ENCODE measurements at regions not wholly inside any gene's neighbourhood (a gene's known extent, or its start where the extent isn't known, plus 50 kb on each side); places are given as distances from the start of the nearest gene placed in this dataset.
A peak's percentile ranks its signal among the peaks of the same experiment; 100 is the strongest.
"Not testable (repeated sequence)": the region's sequence is repeated elsewhere in the genome, so short reads cannot be mapped to it uniquely, and the experiment has no call there.

DNA sequence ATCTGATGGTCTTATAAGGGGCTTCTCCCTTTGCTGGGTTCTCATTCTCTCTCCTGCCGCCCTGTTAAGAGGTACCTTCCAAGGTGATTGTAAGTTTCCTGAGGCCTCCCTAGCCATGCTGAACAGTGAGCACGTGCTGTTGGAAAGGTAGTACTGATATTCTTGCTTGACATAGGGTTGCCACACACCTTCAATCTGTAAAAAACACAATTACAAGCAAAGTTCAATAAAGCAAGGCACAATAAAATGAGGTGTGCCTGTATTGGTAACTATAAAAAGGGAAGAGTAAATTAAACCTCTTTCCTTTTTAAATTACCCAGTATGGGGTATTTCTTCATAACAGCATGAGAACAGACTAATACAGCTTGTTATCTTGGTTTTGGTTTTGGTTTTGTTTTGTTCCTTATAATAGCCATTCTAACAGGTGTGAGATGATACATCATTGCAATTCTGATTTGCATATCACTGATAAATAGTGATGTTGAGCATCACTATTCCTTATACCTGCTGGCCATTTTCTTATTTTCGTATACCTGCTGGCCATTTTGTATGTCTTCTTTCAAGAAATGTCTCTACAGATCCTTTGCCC, 164.9 kb upstream of the TRIM24 start:
- in situ Hi-C loops (cut with HindIII; ENCODE audit: low pct_ligation_motif_present, low pct_unique_long_range_greater_than_20kb, low sequenced_read_pairs) = no loop called here
- DNase-seq = no peak

DNA sequence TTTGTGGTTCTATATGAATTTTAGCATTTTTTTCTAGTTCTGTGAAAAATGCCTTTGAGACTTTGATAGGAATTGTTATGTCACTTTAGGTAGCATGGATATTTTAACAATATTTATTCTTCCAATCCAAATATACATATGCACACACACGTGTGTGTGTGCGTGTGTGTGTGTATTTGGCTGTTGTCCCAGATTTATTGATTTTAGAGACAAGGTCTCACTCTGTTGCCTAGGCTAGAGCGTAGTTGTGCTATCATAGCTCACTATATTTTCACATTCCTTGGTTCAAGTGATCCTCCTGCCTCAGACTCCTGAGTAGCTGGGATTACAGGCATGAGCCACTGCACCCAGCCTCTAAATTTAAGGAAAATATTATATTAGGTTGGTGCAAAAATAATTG, 162.5 kb upstream of the TRIM24 start:
- no peak for DNase-seq
- in situ Hi-C loops (cut with HindIII; ENCODE audit: low pct_ligation_motif_present, low pct_unique_long_range_greater_than_20kb, low sequenced_read_pairs) = no loop called here

DNA sequence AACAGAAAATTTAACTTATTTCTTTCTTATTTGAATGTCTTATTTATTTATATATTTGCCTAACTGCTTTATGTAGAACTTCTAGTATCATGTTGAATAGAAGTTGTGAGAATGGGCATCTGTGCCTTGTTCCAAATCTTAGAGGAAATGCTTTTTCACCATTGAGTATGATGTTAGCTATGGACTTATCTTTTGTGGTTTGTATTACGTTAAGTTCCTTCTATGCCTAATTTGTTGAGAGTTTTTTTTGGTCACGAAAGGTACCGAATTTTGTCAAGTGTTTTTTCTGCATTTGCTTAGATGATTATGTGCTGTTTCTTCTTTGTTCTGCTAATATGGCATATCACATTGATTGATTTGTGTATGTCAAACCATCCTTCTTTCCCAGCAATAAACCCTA, 161.0 kb upstream of the TRIM24 start:
- in situ Hi-C loops (cut with HindIII; ENCODE audit: low pct_ligation_motif_present, low pct_unique_long_range_greater_than_20kb, low sequenced_read_pairs) = no loop called here
- DNase-seq = no peak

DNA sequence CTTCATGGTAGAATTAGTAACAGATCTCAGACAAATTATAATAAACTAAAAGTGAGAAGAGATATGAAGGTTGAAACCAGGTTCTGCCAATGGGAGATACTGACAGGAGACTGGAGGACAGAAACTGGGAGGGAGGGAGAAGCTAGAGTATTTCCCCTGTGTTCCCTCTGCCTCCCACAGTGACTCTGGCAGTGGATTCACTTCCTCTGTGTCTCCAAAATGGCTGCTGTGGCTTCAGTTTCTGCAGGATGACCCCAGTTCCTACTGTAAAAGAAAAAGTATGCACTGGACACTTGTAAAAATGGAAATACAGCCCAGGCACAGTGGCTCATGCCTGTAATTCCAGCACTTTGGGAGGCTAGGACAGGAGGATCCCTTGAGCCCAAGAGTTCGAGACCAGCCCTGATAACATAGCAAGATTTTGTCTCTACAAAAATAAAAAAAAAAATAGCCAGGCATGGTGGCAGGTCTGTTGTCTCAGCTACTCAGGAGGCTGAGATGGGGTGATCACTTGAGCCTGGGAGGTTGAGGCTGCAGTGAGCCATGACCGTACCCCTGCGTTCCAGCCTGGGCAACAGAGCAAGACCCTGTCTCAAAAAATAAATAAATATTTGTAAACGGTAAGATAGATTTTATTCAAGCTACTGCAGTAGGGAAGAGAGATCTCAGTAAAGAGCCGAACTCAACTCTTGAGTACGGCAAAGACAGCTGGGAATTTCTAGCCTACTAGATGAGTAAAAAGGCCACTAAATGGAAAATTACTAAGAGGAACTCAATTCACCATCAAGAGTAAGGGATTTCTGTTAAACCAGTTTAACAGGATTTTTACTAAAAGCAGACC, 156.6 kb upstream of the TRIM24 start:
- in situ Hi-C loops (cut with HindIII; ENCODE audit: low pct_ligation_motif_present, low pct_unique_long_range_greater_than_20kb, low sequenced_read_pairs) = no loop called here
- no peak for DNase-seq

DNA sequence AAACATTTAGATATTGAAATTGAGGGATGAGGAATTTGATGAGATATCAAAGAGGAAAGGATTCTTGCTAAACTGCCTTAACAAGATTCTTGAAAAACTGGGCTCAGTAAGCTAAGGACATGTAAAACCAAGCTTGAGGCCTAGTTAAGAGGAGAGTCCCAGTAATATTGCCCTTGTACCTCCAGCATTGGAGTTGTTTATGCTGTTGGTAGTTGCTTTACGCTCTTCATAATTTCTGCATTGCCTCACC, 156.1 kb upstream of the TRIM24 start:
- no peak for DNase-seq
- in situ Hi-C loops (cut with HindIII; ENCODE audit: low pct_ligation_motif_present, low pct_unique_long_range_greater_than_20kb, low sequenced_read_pairs) = no loop called here

- in situ Hi-C loops (cut with HindIII; ENCODE audit: low pct_ligation_motif_present, low pct_unique_long_range_greater_than_20kb, low sequenced_read_pairs) = no loop called here
- DNase-seq = no peak
Observed at GRCh38 chr7:138307633-138308032, 152.4 kb upstream of the TRIM24 start.

GRCh38 chr7:138308136-138308535, 151.9 kb upstream of the TRIM24 start:
- in situ Hi-C loops (cut with HindIII; ENCODE audit: low pct_ligation_motif_present, low pct_unique_long_range_greater_than_20kb, low sequenced_read_pairs) = no loop called here
- DNase-seq = no peak

- DNase-seq = no peak
- in situ Hi-C loops (cut with HindIII; ENCODE audit: low pct_ligation_motif_present, low pct_unique_long_range_greater_than_20kb, low sequenced_read_pairs) = no loop called here
Observed at GRCh38 chr7:138309186-138309585, 150.9 kb upstream of the TRIM24 start.

DNA sequence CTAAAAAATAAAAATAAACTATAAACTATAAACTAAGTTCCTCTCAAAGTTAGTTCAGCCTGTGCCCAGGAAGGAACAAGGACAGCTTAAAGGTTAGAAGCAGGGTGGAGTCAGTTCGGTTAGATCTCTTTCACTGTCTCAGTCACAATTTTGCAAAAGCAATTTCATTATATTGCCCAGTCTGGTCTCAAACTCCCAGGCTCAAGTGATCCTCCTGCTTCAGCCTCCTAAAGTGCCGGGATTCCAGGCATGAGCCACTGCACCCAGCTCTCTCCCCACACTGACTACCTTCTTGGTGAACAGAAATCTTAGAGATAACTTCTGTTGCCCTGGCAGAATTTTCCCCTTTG, 146.3 kb upstream of the TRIM24 start:
- in situ Hi-C loops (cut with HindIII; ENCODE audit: low pct_ligation_motif_present, low pct_unique_long_range_greater_than_20kb, low sequenced_read_pairs) = no loop called here
- no peak for DNase-seq

DNA sequence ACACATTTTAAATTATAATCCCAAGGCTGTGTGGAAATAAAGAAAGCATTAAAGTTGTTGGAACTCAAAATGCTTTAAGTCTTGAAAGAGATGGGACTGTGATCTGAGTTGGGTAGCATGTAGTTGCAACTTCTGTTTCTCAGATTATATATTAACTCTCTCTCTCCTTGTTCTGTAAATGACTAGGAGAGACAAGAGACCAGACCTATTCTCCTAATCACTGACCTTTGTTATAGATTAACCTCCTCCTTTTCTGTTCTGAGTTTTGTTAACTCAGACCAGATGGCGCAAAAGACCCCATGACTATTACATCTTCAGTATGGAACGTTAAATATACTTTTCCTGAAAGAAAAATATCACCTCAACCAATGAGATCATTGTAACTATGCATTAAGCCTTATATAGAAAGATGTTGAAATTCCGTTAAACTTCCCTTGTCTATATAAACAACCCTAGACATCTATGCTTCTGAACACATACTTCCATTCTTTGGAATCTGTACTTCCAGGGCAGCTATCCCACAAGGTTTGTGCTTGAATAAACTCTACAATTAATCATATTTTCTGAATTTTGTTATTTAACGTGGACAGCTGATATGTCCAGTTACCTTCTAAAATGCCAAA, 143.5 kb upstream of the TRIM24 start:
- in situ Hi-C loops (cut with HindIII; ENCODE audit: low pct_ligation_motif_present, low pct_unique_long_range_greater_than_20kb, low sequenced_read_pairs) = no loop called here
- DNase-seq = peak; percentile 83

GRCh38 chr7:138317044-138317596, 142.9 kb upstream of the TRIM24 start:
- in situ Hi-C loops (cut with HindIII; ENCODE audit: low pct_ligation_motif_present, low pct_unique_long_range_greater_than_20kb, low sequenced_read_pairs) = no loop called here
- DNase-seq = no peak

GRCh38 chr7:138324941-138325340, 135.1 kb upstream of the TRIM24 start:
- DNase-seq = no peak

GRCh38 chr7:138325434-138325833, 134.6 kb upstream of the TRIM24 start:
- in situ Hi-C loops (cut with HindIII; ENCODE audit: low pct_ligation_motif_present, low pct_unique_long_range_greater_than_20kb, low sequenced_read_pairs) = no loop called here
- DNase-seq = no peak

More at GRCh38 chr7:138324941-138325340, 135.1 kb upstream of the TRIM24 start:
- in situ Hi-C loops (cut with HindIII; ENCODE audit: low pct_ligation_motif_present, low pct_unique_long_range_greater_than_20kb, low sequenced_read_pairs) = no loop called here

DNA sequence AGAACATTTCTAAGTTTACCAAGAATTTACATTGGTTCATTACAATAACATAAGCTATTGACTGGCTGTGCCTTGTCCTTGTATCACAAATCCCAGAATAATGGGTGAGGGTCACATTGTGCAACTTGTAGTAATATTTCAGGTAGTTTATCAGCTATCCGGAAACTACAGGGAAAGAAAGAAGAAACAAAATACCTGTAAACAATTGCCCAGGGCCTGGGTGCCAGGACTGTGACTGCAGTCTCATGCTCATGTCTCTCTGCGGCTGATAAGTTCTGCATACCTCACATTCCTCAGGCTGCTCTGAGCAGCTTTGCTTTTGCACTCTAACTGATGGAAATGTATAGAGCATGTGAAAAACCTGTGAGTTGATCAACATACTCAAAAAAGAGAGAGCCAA, 131.8 kb upstream of the TRIM24 start:
- in situ Hi-C loops (cut with HindIII; ENCODE audit: low pct_ligation_motif_present, low pct_unique_long_range_greater_than_20kb, low sequenced_read_pairs) = no loop called here
- DNase-seq = no peak

- in situ Hi-C loops (cut with HindIII; ENCODE audit: low pct_ligation_motif_present, low pct_unique_long_range_greater_than_20kb, low sequenced_read_pairs) = not testable (repeated sequence)
Observed at GRCh38 chr7:138332850-138333249, 127.2 kb upstream of the TRIM24 start.

GRCh38 chr7:138338361-138338760, 121.7 kb upstream of the TRIM24 start:
- DNase-seq = no peak
- in situ Hi-C loops (cut with HindIII; ENCODE audit: low pct_ligation_motif_present, low pct_unique_long_range_greater_than_20kb, low sequenced_read_pairs) = no loop called here

More at GRCh38 chr7:138332850-138333249, 127.2 kb upstream of the TRIM24 start:
- DNase-seq = not testable (repeated sequence)

GRCh38 chr7:138339229-138339628, 120.8 kb upstream of the TRIM24 start:
- DNase-seq; in situ Hi-C loops (cut with HindIII; ENCODE audit: low pct_ligation_motif_present, low pct_unique_long_range_greater_than_20kb, low sequenced_read_pairs): not testable (repeated sequence)

DNA sequence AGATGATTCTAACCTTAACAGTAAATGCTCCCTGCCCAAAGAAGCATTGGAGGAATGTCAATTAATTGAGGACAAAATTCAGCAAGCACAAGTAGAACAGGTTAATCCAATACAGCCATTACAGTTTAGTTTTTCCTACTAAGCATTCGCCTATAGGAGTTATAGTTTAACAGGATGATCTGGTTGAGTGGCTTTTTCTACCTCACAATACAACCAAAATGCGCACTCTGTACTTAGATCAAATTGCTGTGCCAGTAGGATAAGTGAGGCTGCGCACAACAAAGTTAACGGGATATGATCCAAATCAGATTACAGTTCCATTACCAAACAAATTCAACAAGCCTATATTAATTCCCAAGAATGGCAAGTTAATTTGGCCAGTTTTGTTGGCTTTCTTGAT, 117.1 kb upstream of the TRIM24 start:
- in situ Hi-C loops (cut with HindIII; ENCODE audit: low pct_ligation_motif_present, low pct_unique_long_range_greater_than_20kb, low sequenced_read_pairs) = no loop called here
- DNase-seq = no peak

DNA sequence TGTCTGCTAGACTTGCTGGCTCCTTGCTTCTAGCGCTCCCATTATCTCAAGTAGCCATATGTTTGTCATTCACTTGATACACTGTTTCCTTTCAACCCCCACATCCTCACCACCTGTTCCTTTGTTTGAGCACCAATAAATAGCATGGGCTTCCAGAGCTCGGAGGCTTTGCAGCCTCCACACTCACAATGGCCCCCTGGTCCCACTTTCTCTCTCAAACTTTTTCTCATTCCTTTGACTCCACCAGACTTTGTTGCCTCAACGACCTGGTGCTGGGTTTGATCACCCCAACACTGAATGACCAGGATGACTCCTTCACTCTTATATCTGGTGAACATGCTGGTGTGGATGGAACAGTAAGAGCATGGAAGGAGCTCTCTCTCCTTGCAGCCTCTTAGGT, 114.5 kb upstream of the TRIM24 start:
- DNase-seq = no peak
- in situ Hi-C loops (cut with HindIII; ENCODE audit: low pct_ligation_motif_present, low pct_unique_long_range_greater_than_20kb, low sequenced_read_pairs) = no loop called here

DNA sequence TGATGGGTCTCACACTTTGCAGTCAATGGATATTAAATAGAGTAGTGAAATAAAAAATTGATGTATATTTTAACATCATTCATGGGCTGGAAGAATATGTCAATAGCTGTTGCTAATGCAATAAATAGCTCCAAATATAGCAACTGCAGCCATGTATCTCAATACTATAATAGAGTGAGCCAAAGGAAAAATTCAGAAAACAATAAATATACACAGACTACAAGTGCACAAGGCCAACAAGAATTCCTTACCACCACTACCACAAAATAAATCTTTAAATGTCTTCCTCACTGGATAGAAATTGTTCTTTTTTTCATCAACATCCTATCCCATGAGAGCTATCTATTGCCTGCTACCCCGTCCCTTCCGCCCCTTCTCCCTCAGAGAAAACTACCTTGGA, 113.1 kb upstream of the TRIM24 start:
- in situ Hi-C loops (cut with HindIII; ENCODE audit: low pct_ligation_motif_present, low pct_unique_long_range_greater_than_20kb, low sequenced_read_pairs) = no loop called here
- DNase-seq = no peak

Data from ACHN (cell line).